ENCODE measurements at regions not wholly inside any gene's neighbourhood (a gene's known extent, or its start where the extent isn't known, plus 50 kb on each side); places are given as distances from the start of the nearest gene placed in this dataset.

GRCh38 chr2:120510751-120511395, 164.9 kb downstream of the INHBB start:
- TF ChIP-seq CTCF (IDR thresholded peaks at IDR 0.05), result no peak
- TF ChIP-seq EZH2 (IDR thresholded peaks at IDR 0.05; ENCODE audit: borderline replicate concordance, insufficient read depth, low read depth, low read length, poor library complexity, severe bottlenecking), result no peak

Measured in B cell (primary cell).